Endothelial cell (in vitro differentiated cells): ENCODE measurements at regions not wholly inside any gene's neighbourhood (a gene's known extent, or its start where the extent isn't known, plus 50 kb on each side); places are given as distances from the start of the nearest gene placed in this dataset.

ENCODE experiments used
- DNase-seq: peaks from one replicate; pipeline ENCODE4 v3.0.0; 2021; ENCODE audit warnings: low spot score
- H3K27ac Mint-ChIP-seq: one replicate; pipeline ENCODE4 v1.8.0; 2021; ENCODE audit warnings: mixed read lengths, inconsistent platforms; ENCODE audit not compliant: unreplicated experiment
- H3K27me3 Mint-ChIP-seq: one replicate; pipeline ENCODE4 v1.8.0; 2021; ENCODE audit warnings: mild to moderate bottlenecking, moderate library complexity, mixed read lengths, inconsistent platforms; ENCODE audit not compliant: unreplicated experiment
- H3K36me3 Mint-ChIP-seq: one replicate; pipeline ENCODE4 v1.8.0; 2021; ENCODE audit warnings: mild to moderate bottlenecking, low read depth, mixed read lengths, inconsistent platforms; ENCODE audit not compliant: unreplicated experiment
- H3K4me1 Mint-ChIP-seq: one replicate; pipeline ENCODE4 v1.8.0; 2021; ENCODE audit warnings: mild to moderate bottlenecking, mixed read lengths, inconsistent platforms; ENCODE audit not compliant: unreplicated experiment
- H3K4me3 Mint-ChIP-seq: one replicate; pipeline ENCODE4 v1.8.0; 2021; ENCODE audit warnings: mild to moderate bottlenecking, mixed read lengths, inconsistent platforms; ENCODE audit not compliant: unreplicated experiment
- H3K9me3 Mint-ChIP-seq: one replicate; pipeline ENCODE4 v1.8.0; 2021; ENCODE audit warnings: mixed read lengths, inconsistent platforms; ENCODE audit not compliant: unreplicated experiment
- CTCF ChIP-seq: fragments of 200-600 bp; sonication (generic); IDR thresholded peaks from one replicate; pipeline ENCODE4 v1.5.0; 2021; ENCODE audit warnings: antibody characterized with exemption; ENCODE audit not compliant: unreplicated experiment

DNA sequence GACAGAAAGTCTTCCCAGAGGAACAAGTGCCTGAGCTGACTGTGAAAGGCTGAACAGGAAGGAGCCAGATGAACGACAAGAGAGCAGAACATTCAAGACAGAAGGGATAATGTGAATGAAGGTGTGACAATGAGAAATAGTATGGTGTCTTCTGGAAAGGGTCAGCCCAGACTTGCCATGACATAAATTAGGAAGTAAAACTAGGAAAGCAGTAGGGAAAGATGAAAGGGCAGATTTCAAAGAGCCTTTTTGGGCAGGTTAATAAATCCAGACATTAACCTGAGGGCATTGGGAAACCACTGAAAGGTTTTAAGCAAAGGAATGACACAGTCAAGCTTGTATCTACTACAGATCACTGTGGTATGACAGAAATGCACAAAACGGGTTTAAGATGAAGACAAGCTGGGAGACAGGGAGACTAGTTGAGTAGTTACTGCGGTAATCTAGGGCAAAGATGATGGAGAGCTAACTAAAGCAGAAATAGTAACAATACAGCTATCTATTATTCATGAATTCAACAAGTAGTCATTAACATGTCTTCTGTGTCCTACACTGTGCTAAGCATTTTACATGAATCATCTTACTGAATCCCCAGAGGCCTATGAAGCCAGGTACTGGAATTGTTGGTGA, 580.9 kb upstream of the WWC1 start:
- TF ChIP-seq CTCF, result no peak
- Mint-ChIP-seq H3K4me3 (no peak overlapping the region), H3K36me3 (no peaks in the 10 kb centered on the region), H3K9me3 (no peaks in the 10 kb centered on the region), H3K4me1 (no peaks in the 10 kb centered on the region), H3K27me3 (no peaks in the 10 kb centered on the region), H3K27ac (no peak overlapping the region)
- no peak for DNase-seq

DNA sequence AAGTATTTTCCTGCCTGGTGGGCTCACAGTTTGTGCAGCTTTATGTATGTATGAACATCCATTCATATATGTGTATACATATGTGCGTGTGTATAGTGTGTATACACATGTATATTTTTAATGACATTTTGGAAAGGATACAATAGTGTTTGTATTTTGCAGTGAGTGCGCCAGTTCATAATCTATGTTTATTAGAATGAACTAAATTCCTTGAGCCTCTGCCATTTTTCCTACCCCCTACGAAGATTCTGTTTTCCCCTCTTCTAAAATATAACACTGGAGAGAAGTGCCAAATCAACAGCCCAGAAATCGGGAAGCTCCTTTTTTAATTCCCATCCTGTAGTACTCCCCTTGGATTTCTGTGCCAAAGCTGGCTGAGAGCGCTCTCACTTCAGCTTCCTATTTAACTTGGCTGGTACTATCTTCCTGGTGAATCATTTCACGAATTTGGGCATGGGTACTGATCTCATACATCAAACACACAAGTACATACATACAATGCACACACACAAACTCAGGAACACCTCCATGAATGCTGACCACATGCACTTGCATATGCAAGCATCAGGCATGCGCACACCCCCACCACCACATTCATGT, 578.4 kb upstream of the WWC1 start:
- Mint-ChIP-seq H3K9me3 (no peaks in the 10 kb centered on the region), H3K27ac (no peak overlapping the region), H3K4me1 (peaks cover 7% of the 10 kb centered on the region), H3K4me3 (no peak overlapping the region), H3K27me3 (no peaks in the 10 kb centered on the region), H3K36me3 (no peaks in the 10 kb centered on the region)
- no peak for DNase-seq
- no peak for TF ChIP-seq CTCF

DNA sequence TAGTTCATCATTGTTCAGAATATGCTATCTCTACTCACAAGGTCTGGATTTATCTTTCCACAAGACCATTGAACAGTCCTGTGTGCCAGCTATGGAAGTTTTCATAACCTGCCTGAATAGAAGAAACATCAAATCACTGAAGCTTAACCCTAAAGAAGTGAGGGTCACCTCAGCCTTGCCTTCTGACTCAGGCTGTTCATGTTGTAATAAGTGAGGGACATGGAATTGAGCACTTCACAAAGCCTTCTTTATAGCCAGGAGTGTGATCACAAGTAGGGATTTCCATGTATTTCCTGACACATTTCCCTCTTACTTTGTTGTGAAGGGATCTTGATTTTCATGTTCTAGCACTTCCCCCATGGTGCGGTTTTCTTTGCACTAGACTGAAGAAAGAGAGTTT, 577.5 kb upstream of the WWC1 start:
- no peaks in the 10 kb centered on the region for H3K27me3 Mint-ChIP-seq
- H3K9me3 Mint-ChIP-seq, result no peaks in the 10 kb centered on the region
- H3K27ac Mint-ChIP-seq, result no peak overlapping the region
- TF ChIP-seq CTCF, result no peak
- peaks cover 9% of the 10 kb centered on the region for H3K4me1 Mint-ChIP-seq
- no peak for DNase-seq
- no peaks in the 10 kb centered on the region for H3K36me3 Mint-ChIP-seq
- no peak overlapping the region for H3K4me3 Mint-ChIP-seq

DNA sequence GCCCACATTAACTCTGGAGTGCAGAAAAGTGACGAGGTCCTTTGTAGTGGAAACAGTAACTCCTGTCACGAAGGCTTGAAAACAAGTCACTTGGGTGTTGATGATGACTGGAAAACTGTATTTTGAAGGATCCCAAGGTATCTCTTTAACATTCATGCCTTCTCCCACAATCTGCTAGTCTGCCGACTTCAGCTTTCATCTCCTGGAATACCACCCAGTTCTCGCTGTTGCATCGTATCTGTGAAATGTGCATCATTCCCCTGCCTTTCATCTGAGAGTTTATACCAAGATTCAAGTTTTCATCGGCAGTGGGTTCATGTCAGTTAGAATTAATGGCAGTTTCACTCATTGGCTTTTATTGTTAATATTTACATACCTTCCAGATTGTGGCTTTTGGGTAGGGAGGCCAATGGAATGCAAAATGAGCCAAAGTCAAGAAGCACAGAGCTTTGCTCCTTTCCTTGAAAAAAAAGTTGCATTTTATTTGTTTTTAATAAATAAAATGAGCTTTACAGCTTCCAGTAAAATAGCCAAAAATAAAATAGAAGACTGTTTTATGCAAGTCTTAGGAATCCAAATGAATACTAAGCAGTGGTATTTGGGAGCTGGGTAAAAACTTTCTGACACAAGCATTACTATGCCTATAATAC, 575.2 kb upstream of the WWC1 start:
- Mint-ChIP-seq H3K27me3 (no peaks in the 10 kb centered on the region), H3K9me3 (no peaks in the 10 kb centered on the region), H3K27ac (no peak overlapping the region), H3K36me3 (no peaks in the 10 kb centered on the region), H3K4me3 (no peak overlapping the region), H3K4me1 (peaks cover 12% of the 10 kb centered on the region)
- DNase-seq, result no peak
- TF ChIP-seq CTCF, result no peak

- no peak for TF ChIP-seq CTCF
Measured at GRCh38 chr5:167720259-167720658, 571.2 kb upstream of the WWC1 start.

More at GRCh38 chr5:167720259-167720658, 571.2 kb upstream of the WWC1 start:
- no peak overlapping the region for H3K4me3 Mint-ChIP-seq
- peaks cover 1% of the 10 kb centered on the region for H3K27me3 Mint-ChIP-seq
- H3K27ac Mint-ChIP-seq, result no peak overlapping the region
- peaks cover 12% of the 10 kb centered on the region for H3K4me1 Mint-ChIP-seq
- no peaks in the 10 kb centered on the region for H3K9me3 Mint-ChIP-seq
- H3K36me3 Mint-ChIP-seq, result no peaks in the 10 kb centered on the region
- DNase-seq, result no peak
